ENCODE measurements at regions not wholly inside any gene's neighbourhood (a gene's known extent, or its start where the extent isn't known, plus 50 kb on each side); places are given as distances from the start of the nearest gene placed in this dataset.

- no peak for DNase-seq (ENCODE audit: low read depth)
- no peak overlapping the region for H3K4me3 ChIP-seq (ENCODE audit: low read depth, low read length)
- CTCF ChIA-PET = no interaction called here
- TF ChIP-seq, protein P1, sequence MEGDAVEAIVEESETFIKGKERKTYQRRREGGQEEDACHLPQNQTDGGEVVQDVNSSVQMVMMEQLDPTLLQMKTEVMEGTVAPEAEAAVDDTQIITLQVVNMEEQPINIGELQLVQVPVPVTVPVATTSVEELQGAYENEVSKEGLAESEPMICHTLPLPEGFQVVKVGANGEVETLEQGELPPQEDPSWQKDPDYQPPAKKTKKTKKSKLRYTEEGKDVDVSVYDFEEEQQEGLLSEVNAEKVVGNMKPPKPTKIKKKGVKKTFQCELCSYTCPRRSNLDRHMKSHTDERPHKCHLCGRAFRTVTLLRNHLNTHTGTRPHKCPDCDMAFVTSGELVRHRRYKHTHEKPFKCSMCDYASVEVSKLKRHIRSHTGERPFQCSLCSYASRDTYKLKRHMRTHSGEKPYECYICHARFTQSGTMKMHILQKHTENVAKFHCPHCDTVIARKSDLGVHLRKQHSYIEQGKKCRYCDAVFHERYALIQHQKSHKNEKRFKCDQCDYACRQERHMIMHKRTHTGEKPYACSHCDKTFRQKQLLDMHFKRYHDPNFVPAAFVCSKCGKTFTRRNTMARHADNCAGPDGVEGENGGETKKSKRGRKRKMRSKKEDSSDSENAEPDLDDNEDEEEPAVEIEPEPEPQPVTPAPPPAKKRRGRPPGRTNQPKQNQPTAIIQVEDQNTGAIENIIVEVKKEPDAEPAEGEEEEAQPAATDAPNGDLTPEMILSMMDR (IDR thresholded peaks at IDR 0.05; ENCODE audit: insufficient read depth, low read depth, low read length) = no peak
- no peaks in the 10 kb centered on the region for H3K36me3 ChIP-seq (ENCODE audit: control insufficient read depth, insufficient read depth, low read length)
- H3K27me3 ChIP-seq (ENCODE audit: control insufficient read depth, insufficient read depth, low read length) = no peaks in the 10 kb centered on the region
- POLR2A ChIA-PET = no interaction called here
These were observed 97.4 kb upstream of the SOX4 start for GRCh38 chr6:21496196-21496595.

- POLR2A ChIA-PET = no interaction called here
- CTCF ChIA-PET = no interaction called here
- H3K4me3 ChIP-seq (ENCODE audit: low read depth, low read length) = no peak overlapping the region
- TF ChIP-seq, protein P1 (IDR thresholded peaks at IDR 0.05; ENCODE audit: insufficient read depth, low read depth, low read length) = no peak
- H3K27me3 ChIP-seq (ENCODE audit: control insufficient read depth, insufficient read depth, low read length) = no peaks in the 10 kb centered on the region
- no peak for DNase-seq (ENCODE audit: low read depth)
- no peaks in the 10 kb centered on the region for H3K36me3 ChIP-seq (ENCODE audit: control insufficient read depth, insufficient read depth, low read length)
These were observed 96.8 kb upstream of the SOX4 start for GRCh38 chr6:21496706-21497105.

DNA sequence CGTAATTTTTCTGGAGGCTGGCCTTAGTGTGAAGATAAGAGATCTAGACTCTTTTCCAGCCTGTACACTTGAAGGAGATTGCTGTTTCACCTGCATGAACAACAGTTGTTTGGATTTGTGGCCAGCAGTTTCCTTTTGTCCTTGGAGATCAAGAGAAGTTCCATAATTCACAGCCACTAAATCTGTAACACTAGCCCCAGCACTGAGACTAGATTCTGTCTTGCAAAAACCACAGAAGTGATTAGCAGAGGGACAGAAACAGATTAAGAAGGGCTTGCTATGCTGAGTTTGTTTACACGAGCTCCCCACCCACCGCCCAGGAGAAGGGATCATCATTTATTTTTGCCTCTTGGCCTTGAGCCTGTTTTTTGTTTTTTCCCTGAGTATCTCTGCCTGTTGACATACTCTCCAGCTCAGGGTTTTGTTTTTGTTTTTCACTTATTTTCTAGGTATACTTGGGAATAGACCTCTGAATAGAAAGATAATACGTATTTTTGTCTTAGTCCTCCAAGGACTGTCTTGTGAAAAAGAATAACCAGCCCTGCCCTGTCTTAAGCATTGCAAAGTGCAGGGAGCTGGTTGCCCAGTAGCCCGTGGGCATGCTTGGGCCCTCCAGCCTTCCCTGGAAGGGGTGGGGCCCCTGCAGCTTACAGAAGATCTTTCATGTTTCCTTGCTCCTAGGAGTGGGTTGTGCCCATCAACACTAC is 93.1 kb upstream of the SOX4 start:
- no peaks in the 10 kb centered on the region for H3K36me3 ChIP-seq (ENCODE audit: control insufficient read depth, insufficient read depth, low read length)
- TF ChIP-seq, protein P1 (IDR thresholded peaks at IDR 0.05; ENCODE audit: insufficient read depth, low read depth, low read length) = no peak
- H3K4me3 ChIP-seq (ENCODE audit: low read depth, low read length) = no peak overlapping the region
- no peak for DNase-seq (ENCODE audit: low read depth)
- no peaks in the 10 kb centered on the region for H3K27me3 ChIP-seq (ENCODE audit: control insufficient read depth, insufficient read depth, low read length)
- CTCF ChIA-PET = no interaction called here
- POLR2A ChIA-PET = no interaction called here

DNA sequence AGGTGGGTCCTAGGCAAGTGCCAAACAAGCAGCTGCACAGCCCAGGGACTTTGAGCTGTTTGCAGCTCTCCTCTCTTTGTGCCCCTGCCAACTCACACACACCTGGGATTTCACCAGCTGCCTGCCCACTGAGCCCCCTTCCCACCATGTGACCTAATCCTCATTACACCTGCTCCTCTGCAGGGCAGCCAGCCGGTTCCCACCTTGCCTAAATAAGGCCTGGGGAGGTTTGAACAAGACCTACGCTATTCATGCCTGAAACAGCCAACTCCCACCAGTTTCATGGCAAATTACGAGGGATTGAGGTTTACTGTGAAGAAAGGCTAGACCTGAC is 92.6 kb upstream of the SOX4 start:
- no peaks in the 10 kb centered on the region for H3K36me3 ChIP-seq (ENCODE audit: control insufficient read depth, insufficient read depth, low read length)
- ChIA-PET POLR2A (no interaction called here), CTCF (no interaction called here)
- H3K27me3 ChIP-seq (ENCODE audit: control insufficient read depth, insufficient read depth, low read length) = no peaks in the 10 kb centered on the region
- TF ChIP-seq, protein P1 (IDR thresholded peaks at IDR 0.05; ENCODE audit: insufficient read depth, low read depth, low read length) = no peak
- no peak overlapping the region for H3K4me3 ChIP-seq (ENCODE audit: low read depth, low read length)
- DNase-seq (ENCODE audit: low read depth) = no peak

- Histone ChIP-seq H3K36me3 (ENCODE audit: control insufficient read depth, insufficient read depth, low read length) (no peaks in the 10 kb centered on the region), H3K27me3 (ENCODE audit: control insufficient read depth, insufficient read depth, low read length) (no peaks in the 10 kb centered on the region), H3K4me3 (ENCODE audit: low read depth, low read length) (no peak overlapping the region)
- CTCF ChIA-PET = no interaction called here
- DNase-seq (ENCODE audit: low read depth) = no peak
- POLR2A ChIA-PET = interaction anchor here (0.6 kb wide), 1 partner anchor 19 kb away, joined by 5 read pairs; no protein-coding TSS in a partner anchor
- TF ChIP-seq, protein P1 (IDR thresholded peaks at IDR 0.05; ENCODE audit: insufficient read depth, low read depth, low read length) = no peak
These were observed 91.7 kb upstream of the SOX4 start for GRCh38 chr6:21501815-21502214.

Measured in BJ (cell line).